A673 (cell line): ENCODE measurements at regions not wholly inside any gene's neighbourhood (a gene's known extent, or its start where the extent isn't known, plus 50 kb on each side); places are given as distances from the start of the nearest gene placed in this dataset.

Experiments
- EZH2 ChIP-seq: fragments of 200-600 bp; sonication (generic); IDR thresholded peaks from 2 replicates; pipeline ENCODE4 v1.6.1; 2017; ENCODE audit warnings: borderline replicate concordance, low read depth, mild to moderate bottlenecking, mixed read lengths, antibody characterized with exemption, low read length; ENCODE audit not compliant: poor library complexity, severe bottlenecking
- TF ChIP-seq, protein P1 (sequence below): fragments of 300-800, 200-600 bp; sonication (generic); conservative IDR thresholded peaks from 2 replicates; pipeline ENCODE4 v1.5.1; 2017; ENCODE audit warnings: low read depth, mild to moderate bottlenecking, antibody characterized with exemption, low read length, moderate library complexity, mixed read lengths

- TF ChIP-seq, protein P1, sequence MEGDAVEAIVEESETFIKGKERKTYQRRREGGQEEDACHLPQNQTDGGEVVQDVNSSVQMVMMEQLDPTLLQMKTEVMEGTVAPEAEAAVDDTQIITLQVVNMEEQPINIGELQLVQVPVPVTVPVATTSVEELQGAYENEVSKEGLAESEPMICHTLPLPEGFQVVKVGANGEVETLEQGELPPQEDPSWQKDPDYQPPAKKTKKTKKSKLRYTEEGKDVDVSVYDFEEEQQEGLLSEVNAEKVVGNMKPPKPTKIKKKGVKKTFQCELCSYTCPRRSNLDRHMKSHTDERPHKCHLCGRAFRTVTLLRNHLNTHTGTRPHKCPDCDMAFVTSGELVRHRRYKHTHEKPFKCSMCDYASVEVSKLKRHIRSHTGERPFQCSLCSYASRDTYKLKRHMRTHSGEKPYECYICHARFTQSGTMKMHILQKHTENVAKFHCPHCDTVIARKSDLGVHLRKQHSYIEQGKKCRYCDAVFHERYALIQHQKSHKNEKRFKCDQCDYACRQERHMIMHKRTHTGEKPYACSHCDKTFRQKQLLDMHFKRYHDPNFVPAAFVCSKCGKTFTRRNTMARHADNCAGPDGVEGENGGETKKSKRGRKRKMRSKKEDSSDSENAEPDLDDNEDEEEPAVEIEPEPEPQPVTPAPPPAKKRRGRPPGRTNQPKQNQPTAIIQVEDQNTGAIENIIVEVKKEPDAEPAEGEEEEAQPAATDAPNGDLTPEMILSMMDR, result no peak
- TF ChIP-seq EZH2, result no peak
Observed at GRCh38 chr5:3214396-3214795, 381.2 kb upstream of the IRX1 start.
